GM11168 (cell line): ENCODE measurements at regions not wholly inside any gene's neighbourhood (a gene's known extent, or its start where the extent isn't known, plus 50 kb on each side); places are given as distances from the start of the nearest gene placed in this dataset.
"Not testable (repeated sequence)": the region's sequence is repeated elsewhere in the genome, so short reads cannot be mapped to it uniquely, and the experiment has no call there.

Source experiments
- in situ Hi-C: fragments of 300-500 bp; cut with MboI; formaldehyde crosslinking; loops from one replicate; pipeline ENCODE4 v1.12.0; 2022; ENCODE audit warnings: low sequenced_read_pairs; ENCODE audit not compliant: unreplicated experiment

- in situ Hi-C loops: no loop called here
Observed at GRCh38 chr9:106076711-106077110, 382.4 kb downstream of the TMEM38B start.

DNA sequence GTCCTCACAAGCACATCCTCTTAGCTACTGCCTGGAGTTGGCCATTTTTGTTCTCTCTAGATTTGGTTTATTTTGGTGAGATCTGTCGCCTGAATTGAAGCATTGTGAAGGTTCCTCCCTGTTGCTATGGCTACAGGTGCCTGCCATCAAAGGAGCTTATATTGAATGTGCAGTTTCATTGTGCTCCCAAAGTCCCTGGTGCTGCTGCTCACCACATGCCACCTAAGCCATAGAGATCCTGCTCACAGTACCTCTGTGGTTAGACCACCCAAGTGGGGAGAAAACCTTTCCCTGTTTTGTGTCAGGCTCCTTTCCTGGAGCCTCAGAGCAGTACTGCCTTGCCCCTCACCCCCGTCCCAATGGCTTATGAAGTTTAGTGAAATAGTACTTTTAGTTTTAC is 383.4 kb downstream of the TMEM38B start:
- in situ Hi-C loops: no loop called here

DNA sequence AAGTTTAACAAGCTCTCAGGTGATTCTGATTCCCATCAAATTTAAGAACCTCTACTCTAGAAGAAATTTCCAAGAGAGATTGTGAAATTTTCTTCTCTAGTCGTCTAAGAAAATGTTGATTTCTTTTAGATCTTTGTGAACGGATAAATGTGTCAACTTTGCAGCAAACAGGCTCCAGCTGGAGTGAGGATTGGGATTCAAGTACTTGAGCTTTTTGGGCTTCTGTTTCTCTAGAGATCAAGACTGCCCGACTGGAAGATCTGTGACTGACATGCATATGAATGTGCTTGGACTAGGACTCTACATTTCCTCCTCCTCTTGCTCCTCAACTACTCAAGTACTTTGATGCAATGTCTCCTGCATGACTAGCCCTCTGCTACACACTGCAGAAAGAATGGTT is 388.3 kb downstream of the TMEM38B start:
- in situ Hi-C loops: no loop called here

DNA sequence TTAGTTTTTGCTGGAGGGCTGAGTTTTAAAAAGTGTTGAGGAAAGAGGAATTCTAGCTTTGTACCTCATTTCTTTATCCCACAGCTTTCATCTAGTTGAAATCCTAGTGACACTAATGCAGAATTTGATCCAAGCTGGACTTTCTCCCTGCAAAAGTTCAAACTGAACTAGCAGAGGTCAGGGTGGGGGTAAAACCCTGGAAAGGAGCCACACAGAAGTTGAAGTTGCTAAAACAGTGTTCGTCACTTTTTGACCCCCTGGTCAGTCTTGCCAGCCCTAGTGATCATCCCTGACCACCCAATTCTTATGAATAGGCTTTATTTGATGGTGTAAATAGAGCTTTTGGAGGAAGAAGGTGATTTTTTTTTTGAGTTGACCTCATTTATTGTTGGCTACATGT is 390.4 kb downstream of the TMEM38B start:
- in situ Hi-C loops: no loop called here

DNA sequence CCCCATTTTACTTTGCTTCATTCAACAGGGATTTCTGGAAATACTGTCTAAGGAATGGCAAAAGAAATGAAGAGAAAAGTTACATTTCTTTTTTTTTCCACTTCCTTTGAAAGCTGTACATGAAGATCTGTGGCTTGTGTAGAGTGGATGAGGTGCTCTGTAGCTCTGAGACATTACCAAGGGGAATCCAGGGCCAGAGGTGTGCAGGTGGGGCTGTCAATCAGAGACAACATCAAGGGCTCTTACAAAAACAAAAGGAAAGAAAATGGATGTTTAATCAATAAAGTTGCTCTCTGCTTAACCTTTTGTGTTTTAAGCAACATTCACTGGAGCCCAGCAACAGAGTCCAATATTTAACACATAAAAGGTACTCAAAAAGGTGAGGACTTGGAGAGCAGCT is 391.1 kb downstream of the TMEM38B start:
- in situ Hi-C loops: no loop called here

DNA sequence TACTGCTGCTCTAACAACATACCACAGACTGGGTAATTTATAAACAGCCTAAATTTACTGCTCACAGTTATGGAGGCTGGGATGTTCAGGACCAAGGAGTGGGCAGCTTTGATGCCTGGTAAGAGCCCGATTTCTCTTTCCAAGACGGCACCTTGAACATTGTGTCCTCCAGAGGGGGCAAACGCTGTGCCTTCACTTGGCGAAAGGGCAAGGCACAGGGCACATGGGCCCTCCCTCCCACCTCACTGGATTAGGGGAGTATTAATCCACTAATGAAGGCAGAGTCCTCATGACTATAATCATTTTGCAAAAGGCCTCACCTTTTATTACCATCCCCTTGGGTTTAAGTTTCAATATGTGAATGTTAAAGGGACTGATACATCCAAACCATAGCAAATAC is 397.7 kb downstream of the TMEM38B start:
- in situ Hi-C loops: no loop called here

GRCh38 chr9:106102821-106103220 is 408.5 kb downstream of the TMEM38B start:
- in situ Hi-C loops: no loop called here

DNA sequence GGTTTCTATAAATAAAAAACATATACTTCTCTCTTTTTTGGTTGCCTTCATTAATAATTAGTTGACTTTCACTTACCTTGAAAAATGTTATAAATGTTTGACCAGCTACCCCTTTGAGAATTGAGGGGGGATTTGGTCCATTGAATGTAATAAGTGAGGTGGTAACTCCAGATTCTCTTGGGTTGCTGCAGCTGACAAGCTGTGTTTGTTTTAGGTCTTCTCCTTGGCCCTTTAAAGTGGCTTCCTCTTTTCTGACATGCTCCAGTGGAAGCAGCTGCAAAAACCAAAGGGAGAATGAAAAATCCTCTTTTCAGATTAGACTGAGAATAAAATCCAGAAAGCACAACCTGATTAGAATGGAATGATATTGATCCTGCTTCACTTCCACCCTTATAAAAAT is 410.5 kb downstream of the TMEM38B start:
- in situ Hi-C loops: no loop called here

DNA sequence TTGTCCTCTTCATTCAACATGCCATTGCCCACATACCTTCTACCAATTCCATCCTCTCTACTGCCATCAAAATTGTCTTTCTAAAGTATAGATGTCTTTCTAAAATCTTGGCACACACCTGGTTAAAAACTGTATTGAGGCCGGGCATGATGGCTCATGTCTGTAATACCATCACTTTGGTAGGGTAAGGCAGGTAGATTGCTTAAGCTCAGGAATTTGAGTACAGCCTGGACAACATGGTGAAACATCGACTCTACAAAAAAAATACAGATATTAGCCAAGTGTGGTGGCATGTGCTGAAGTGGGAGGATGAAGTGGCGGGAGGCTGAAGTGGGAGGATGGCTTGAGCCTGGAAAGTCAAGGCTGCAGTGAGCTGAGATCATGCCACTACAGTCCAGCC is 412.1 kb downstream of the TMEM38B start:
- in situ Hi-C loops: no loop called here

DNA sequence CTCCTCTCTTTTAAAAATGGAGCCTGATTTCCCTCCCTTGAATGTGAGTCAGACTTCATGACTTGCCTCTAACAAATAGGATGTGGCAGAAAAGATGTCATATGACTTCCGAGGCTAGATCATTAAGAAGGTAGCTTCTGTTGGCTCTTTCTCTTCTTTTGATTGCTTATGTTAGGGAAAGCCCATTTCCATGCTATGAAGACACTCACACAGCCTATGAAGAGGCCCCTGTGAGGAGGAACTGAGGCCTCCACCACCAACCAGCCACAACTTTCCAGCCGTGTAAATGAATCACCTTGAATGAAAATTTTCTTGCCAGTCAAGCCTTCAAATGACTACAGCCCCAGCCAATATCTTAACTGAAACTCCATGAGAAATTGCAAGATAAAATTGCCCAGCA is 413.4 kb downstream of the TMEM38B start:
- in situ Hi-C loops: no loop called here

- in situ Hi-C loops: not testable (repeated sequence)
Observed at GRCh38 chr9:106109706-106110105, 415.4 kb downstream of the TMEM38B start.

GRCh38 chr9:106110483-106110882 is 416.1 kb downstream of the TMEM38B start:
- in situ Hi-C loops: no loop called here

DNA sequence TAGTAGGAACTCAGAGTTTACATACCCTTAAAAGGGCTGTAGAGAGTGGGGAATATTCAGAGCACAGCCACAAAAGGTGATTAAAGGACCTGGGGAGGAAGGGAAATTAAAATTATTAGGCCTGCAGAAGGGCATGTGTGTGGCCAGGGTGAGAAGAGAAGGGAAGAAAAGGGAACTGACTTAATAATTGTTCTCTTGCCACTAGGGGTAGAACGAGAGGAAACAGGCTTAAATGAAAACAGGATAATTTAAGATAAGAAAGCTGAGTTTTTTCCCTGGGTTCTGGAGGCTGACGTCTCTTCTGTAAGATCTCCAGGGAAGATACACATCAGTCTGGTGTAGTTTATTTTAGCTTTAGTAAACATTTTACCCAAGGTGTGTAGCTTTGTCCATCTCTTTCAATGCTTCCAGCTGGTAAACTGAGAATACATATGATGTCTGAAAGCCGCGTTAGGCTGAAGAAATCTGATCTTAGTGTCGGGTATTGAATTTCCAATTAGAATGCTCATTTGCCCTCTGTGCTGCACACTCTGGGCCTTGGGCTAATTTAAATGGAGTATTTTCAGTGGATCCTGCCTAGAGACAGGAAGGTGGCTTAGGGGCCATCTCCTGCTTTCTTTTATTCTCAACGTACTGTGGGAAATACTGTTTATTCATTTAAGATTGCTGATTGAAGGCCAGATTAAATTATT is 416.8 kb downstream of the TMEM38B start:
- in situ Hi-C loops: no loop called here

- in situ Hi-C loops: no loop called here
Observed at GRCh38 chr9:106112935-106113334, 418.6 kb downstream of the TMEM38B start.

- in situ Hi-C loops: no loop called here
Observed at GRCh38 chr9:106119176-106119575, 424.8 kb downstream of the TMEM38B start.

GRCh38 chr9:106120071-106120470 is 425.7 kb downstream of the TMEM38B start:
- in situ Hi-C loops: no loop called here

- in situ Hi-C loops: no loop called here
Observed at GRCh38 chr9:106127776-106128175, 433.4 kb downstream of the TMEM38B start.

GRCh38 chr9:106130374-106130773 is 436.0 kb downstream of the TMEM38B start:
- in situ Hi-C loops: no loop called here

- in situ Hi-C loops: no loop called here
Observed at GRCh38 chr9:106143781-106144180, 449.4 kb downstream of the TMEM38B start.

GRCh38 chr9:106146066-106146840 is 451.9 kb downstream of the TMEM38B start:
- in situ Hi-C loops: no loop called here

DNA sequence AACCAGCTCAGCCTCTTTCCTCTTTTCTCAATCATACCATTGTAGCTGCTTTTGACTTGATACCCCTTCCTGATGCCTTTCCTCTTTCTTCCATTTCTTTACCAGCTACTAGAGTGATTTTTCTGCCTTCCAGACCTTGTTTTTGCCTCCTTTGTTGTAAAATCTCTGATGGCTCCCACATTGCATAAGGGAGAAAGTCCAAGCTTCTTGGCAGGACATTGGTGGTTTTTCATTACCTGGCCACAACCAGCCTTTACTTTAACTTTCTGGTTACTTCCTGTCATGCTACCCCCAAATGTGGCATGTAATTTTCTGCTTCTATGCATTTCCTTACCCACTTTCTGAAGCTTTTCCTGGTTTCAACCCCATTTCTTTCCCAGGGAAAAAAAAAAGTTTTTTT is 452.5 kb downstream of the TMEM38B start:
- in situ Hi-C loops: no loop called here

GRCh38 chr9:106149956-106150355 is 455.6 kb downstream of the TMEM38B start:
- in situ Hi-C loops: no loop called here
